ENCODE measurements at regions not wholly inside any gene's neighbourhood (a gene's known extent, or its start where the extent isn't known, plus 50 kb on each side); places are given as distances from the start of the nearest gene placed in this dataset.
"Not testable (repeated sequence)": the region's sequence is repeated elsewhere in the genome, so short reads cannot be mapped to it uniquely, and the experiment has no call there.

- no peak for DNase-seq
Measured at GRCh38 chr9:124084087-124084486, 72.5 kb downstream of the LHX2 start.

DNA sequence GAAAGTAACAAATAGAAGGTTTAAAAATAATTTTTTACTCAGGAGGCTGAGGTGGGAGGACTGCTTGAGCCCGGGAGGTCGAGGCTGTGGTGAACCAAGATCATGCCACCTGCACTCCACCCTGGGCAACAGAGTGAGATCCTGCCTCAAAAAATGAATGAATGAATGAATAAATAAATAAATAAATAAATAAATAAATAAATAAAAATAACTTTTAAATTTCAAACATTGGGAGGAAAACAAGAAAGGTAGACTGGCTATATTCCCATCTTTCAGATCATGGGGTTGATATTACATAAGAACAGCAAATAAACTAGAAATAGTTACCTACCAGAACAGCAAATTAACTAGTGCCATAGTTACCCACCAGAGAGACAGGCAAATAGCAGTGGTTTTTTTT lies 75.7 kb downstream of the LHX2 start:
- DNase-seq = no peak

DNA sequence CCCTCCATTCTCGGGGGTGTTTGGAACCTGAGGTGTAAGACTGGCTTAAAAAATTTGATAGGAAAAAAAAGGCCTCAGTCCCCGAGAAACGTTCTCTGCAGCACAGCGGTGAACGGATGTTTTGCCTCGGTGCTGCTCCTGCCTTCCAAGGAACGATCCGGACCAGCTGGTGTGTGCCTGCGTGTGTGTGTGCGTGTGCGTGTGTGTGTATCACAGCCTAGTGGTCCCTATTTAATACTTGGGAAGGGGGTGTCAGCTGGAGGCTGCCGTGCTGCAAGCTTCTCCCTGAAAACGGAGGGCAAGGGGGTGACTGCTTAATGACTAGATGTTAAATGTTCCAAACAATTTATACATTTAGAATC lies 76.9 kb downstream of the LHX2 start:
- DNase-seq = no peak

DNA sequence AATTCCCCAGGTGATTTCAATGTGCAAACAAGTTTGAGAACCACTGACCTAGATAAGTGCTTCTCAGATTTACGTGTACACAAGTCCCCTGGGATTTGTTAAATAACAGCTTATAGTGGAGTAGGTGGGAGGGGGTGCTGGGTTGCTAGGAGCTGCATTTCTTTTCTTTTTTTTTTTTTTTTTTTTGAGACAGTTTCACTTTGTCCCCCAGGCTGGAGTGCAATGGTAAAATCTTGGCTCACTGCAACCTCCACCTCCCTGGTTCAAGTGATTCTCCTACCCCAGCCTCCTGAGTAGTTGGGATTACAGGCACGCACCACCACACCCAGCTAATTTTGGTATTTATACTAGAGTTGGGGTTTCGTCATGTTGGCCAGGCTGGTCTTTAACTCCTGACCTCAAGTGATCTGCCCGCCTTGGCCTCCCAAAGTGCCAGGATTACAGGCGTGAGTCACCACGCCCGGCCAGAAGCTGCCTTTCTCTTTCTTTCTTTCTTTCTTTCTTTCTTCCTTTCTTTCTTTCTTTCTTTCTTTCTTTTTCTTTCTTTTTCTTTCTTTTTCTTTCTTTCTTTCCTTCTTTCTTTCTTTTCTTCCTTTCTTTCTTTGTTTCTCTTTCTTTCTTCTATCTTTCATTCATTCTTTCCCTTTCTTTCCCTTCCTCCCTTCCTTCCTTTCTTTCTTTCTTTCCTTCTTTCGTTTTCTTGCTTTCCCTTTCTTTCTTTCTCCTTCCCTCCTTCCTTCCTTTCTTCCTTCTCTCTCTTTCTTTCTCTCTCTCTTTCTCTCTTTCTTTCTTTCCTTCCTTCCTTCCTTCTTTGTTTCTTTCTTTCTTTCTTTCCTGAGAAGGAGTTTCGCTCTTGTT lies 78.3 kb downstream of the LHX2 start:
- peak; percentile 87 for DNase-seq

DNA sequence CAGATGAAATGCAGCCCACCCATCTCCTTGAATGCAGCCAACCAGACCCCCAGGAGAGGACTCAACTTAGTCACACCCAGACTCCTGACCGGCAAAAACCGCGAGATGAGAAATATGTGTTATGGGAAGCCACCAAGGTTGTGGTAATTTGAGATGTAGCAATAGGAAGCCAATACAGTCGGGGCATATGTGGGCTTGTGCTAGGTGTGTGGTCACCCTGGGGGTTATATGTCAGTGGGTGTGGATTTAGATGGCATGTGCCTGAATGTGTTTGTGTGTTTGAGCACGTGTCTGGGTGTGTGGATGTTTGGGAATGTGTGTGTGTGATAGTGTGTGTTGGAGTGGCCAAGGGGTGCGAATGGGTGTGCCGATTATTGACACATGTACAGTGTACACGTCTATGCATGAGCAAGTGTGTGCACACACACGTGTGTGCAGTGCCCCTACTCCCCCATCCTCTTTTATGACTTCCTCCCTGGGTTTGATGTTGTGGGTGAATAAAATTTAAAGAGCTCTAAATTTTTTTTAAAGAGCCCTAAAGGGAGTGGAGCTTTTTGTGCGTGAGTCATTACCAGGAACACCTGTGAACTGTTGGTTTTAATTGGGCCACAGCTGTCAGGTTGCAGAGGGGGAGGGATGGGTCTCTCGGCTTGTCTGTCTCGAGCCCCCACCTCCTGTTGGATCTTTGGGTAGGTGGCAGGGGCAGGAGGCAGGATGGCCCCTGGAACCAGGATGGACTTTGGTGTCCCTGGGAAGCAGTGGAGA lies 86.8 kb downstream of the LHX2 start:
- no peak for DNase-seq

- no peak for DNase-seq
Measured at GRCh38 chr9:124099860-124100259, 88.3 kb downstream of the LHX2 start.

- no peak for DNase-seq
Measured at GRCh38 chr9:124101215-124101968, 89.8 kb downstream of the LHX2 start.

GRCh38 chr9:124101969-124102345 lies 90.4 kb downstream of the LHX2 start:
- DNase-seq = no peak

DNA sequence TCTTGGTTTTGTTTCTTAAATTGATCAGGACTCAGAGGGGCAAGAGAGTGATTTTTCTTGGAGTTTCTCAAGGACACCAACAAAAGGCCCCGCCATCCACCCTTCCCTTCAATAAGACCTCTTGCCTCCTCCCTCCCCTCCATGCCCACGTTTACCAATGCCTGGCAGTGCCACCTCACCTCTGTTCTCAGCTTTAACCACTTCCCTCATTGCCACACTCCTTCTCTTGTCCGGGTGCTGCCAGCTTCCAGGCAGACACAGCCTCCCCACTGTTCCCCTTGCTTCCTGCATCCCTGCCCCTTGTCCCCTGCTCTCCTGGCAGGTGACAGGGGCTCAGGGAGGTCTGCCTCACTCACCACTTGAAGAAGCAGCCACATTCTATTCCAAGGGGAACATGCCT lies 90.8 kb downstream of the LHX2 start:
- no peak for DNase-seq

- no peak for DNase-seq
Measured at GRCh38 chr9:124105266-124105665, 93.7 kb downstream of the LHX2 start.

DNA sequence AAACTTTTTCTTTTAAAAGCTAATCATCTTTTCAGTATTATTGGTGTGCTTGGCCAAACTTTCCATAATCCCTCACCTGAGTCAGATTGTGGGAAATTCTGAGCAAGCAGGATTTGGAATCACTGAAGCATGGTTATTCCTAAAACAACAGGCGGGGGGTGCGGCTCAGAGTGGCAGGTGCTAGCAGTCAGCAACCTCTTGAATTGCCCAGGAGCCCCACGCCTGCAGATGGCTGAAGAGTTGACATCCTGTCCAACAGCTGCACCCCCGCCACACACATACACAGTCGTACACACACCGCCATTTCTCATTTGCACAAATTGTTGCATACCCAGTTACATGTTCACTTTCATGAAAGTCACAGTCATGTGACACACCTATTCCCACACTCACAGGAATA lies 96.6 kb downstream of the LHX2 start:
- DNase-seq = no peak

- no peak for DNase-seq
Measured at GRCh38 chr9:124110307-124110915, 98.8 kb downstream of the LHX2 start.

DNA sequence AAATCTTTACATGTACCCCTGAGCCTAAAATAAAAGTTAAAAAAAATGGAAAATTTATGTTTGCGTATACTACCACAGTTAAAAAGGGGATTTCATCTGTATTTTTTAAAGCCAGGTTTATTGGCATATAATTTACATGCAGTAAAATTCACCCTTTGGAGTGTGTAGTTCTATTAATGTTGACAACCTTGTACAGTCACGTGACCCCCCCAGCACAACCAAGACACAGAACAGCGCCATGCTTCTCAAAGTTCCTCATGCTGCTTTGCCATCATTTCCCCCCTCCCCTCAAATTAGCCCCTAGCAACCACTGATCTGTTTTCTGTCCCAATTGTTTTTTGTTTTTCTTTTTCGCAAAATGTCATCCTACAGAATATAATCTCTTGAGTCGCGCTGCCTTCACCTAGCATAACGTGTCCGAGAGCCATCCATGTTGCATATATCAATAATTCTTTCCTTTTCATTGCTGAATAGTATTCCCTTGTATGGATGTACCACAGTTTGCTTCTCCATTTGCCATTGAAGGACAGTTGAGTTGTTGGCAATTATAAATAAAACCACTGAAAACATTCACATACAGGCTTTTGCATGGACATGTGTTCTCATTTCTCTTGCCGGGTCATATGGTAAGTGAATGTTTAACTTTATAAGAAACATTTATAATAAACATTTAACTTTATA lies 105.3 kb downstream of the LHX2 start:
- no peak for DNase-seq

- no peak for DNase-seq
Measured at GRCh38 chr9:124118894-124119293, 107.3 kb downstream of the LHX2 start.

DNA sequence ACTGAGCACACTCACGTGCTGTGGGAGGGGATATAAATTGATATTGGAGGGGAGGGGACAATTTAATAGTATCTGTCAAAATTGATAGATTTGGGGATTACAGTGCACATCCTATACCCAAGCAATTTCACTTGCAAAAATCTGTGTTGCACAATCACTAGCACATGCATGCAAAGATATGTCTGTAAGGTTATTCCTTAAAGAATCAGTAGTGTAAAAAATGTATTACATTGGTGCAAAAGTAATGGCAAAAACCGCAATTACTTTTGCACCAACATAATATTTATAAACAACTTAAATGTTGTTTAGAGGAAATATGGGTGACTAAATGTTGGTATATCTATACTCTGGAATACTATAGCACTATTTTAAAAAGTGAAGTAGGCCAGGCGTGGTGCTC lies 108.7 kb downstream of the LHX2 start:
- DNase-seq = no peak

GRCh38 chr9:124121725-124122124 lies 110.2 kb downstream of the LHX2 start:
- DNase-seq = no peak

DNA sequence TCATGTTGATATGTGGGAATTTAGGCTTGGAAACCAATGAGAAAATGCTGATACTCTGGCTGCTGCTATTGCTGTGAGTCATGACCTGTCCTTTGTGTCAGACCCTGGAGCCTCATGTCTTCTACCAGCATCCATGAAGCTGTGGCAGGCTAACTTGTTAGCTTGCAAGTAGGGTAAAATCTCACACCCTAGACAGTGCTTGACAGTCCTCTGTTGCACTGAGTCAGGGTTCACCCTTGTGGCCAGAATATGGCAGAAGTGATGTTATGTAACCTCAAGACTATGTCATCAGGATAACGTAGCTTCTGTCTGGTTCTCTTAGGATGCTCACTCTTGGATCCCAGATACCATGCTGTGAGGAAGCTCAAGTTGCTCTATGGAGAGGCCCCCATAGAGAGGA lies 110.8 kb downstream of the LHX2 start:
- DNase-seq = no peak

DNA sequence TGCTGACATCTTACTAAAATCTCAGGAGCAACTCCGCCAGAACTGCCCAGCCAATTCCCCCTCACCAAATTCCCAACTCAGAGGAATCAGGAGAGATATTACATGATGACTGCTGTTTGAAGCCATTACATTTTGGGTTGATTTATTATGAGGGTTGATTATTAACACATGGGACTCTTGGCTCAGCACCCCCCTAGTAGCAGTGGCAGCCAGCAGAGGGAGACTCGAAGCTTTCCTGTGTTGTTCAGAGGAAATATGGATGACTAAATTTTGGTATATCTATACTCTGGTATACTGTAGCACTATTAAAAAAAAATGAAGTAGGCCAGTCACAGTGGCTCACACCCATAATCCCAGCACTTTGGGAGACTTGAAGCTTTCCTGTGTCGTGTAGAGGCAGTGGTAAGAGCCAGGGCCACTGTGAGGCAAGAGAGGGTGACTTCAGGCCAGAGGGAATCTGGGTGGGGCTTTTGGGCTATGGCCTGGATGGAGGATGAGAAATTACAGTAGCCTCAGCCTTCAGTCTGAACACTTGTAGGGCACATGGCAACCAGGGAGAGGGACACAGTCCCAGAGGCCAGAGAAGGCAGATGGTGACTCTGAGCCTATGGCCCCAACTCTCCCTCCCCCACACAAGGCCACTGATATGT lies 111.4 kb downstream of the LHX2 start:
- no peak for DNase-seq

DNA sequence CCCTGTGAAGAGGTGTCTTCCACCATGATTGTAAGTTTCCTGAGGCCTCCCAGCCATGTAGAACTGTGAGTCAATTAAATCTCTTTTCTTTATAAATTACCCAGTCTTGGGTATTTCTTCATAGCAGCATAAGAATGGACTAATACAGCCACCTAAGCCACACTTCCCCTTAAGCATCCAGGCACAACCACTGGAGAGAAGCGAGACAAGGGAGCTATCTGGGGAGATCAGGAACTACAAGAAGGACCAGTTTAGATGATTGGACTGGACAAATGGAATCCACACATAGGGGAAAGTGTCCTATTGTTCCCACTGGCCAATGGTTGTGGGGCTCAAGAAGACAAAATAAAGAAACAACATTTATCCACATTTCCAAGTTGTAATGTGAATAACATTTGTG lies 112.1 kb downstream of the LHX2 start:
- not testable (repeated sequence) for DNase-seq

DNA sequence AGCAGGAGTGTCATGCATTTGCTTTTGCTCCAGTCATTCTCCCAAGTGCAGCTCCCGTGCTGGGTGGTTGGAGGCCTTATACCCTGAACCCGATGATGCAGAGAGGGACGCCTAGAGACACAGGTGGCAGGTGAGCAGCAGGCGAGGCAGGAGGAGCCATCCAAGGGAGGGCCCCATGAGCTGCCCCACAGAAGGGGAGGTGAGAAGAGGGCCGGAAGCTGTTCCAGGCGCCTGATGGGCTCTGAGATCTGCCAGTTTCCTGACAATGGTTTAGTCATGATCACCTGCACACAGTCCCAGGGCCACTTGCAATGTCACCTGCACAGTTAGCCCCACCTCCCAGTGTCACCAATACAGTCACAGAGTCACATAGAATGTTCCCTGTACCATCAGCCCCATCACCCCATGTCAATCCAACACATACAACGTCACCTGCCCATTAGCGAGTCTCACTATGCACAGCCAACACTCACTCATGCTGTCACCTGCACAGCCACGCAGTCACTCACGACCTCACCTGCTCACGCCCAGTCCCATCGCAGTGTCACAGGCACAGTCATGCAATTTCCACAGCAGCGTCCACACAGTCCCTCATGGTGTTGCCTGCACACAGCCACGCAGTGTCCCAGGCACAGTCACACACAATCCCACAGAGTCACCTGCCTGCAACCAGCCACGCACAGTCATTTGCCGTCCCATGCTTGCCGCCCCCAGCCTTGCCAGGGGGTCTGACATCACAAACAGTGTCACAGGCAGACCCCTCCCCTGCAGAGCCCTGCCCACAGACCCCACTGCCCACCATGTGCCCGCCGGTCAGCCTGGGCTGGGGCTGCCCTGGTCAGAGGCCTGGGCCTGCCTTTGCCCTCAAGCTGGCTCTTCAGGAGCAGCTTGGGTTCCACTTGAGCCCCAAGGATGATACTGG lies 113.4 kb downstream of the LHX2 start:
- no peak for DNase-seq

GRCh38 chr9:124125651-124125977 lies 114.0 kb downstream of the LHX2 start:
- no peak for DNase-seq
